ENCODE measurements at regions not wholly inside any gene's neighbourhood (a gene's known extent, or its start where the extent isn't known, plus 50 kb on each side); places are given as distances from the start of the nearest gene placed in this dataset.
"Not testable (repeated sequence)": the region's sequence is repeated elsewhere in the genome, so short reads cannot be mapped to it uniquely, and the experiment has no call there.

DNA sequence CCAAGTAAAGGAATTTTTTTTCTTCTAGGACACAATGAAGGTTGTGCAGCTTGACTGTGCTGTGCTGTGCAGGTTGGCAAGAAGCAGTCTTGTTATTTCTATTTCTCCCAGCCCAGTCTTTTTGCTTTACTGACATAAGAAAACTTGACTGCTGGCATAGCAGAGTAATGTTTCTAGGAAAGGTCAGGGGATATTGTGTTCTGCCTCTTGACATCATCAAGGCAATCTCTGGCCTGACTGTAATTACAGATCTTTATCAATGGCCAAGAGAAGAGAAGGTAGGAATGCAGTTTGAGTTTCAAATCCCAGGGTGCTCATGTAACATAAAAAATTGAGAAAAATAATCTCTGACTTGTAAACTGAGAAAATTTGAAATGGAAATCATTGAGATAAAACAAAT, 226.3 kb upstream of the ADGRL4 start:
- H3K14ac ChIP-seq (ENCODE audit: insufficient read length) = no peak overlapping the region
- H3K18ac ChIP-seq (ENCODE audit: extremely low read depth, low read length) = no peak overlapping the region
- TF ChIP-seq CHD2 (IDR thresholded peaks at IDR 0.05; ENCODE audit: low read length) (no peak), TBP (IDR thresholded peaks at IDR 0.05; ENCODE audit: low read depth, low read length) (no peak), SP4 (IDR thresholded peaks at IDR 0.05; ENCODE audit: low read length) (no peak), KDM4A (IDR thresholded peaks at IDR 0.05; ENCODE audit: low read depth, low read length, severe bottlenecking) (no peak)
- H3K4me3 ChIP-seq (ENCODE audit: extremely low read depth in 1 of 4, insufficient read depth in 2 of 4, low read depth in 3 of 4, low read length in 4 of 4) = no peak overlapping the region
- DNase-seq (ENCODE audit: low read depth in 1 of 2, low spot score in 2 of 2) = no peak
- H3K23me2 ChIP-seq (ENCODE audit: low read depth, low read length) = no peaks in the 10 kb centered on the region
- no peak overlapping the region for H2AK5ac ChIP-seq (ENCODE audit: low read depth, low read length)
- H3K27me3 ChIP-seq (replicated peaks in 1 of 4; ENCODE audit: control insufficient read depth in 3 of 4, extremely low read depth in 1 of 4, insufficient read depth in 3 of 4, low read length in 3 of 4) = no peaks in the 10 kb centered on the region
- H3K4me1 ChIP-seq (replicated peaks in 1 of 4; ENCODE audit: control insufficient read depth in 3 of 4, insufficient read depth in 4 of 4, low read length in 3 of 4) = peaks cover 0 to 8% (median 2%) of the 10 kb centered on the region in 4 experiments; a peak in 3 of 7 replicates
- H2BK20ac ChIP-seq (ENCODE audit: low read length) = no peak overlapping the region
- ChIA-PET POLR2A (ENCODE audit: partially characterized antibody) (no interaction called here), CTCF (ENCODE audit: partially characterized antibody) (no interaction called here)
- H3K79me1 ChIP-seq (ENCODE audit: low read depth, low read length) = no peaks in the 10 kb centered on the region
- H4K20me1 ChIP-seq (replicated peaks in 1 of 2; ENCODE audit: control insufficient read depth in 1 of 2, insufficient read depth in 2 of 2, low read length in 2 of 2) = no peaks in the 10 kb centered on the region
- H2AFZ ChIP-seq (ENCODE audit: low read length) = no peak overlapping the region
- no peak overlapping the region for H3K23ac ChIP-seq (ENCODE audit: insufficient read length)
- H3K79me2 ChIP-seq (ENCODE audit: control insufficient read depth in 1 of 2, insufficient read depth in 2 of 2, low read length in 2 of 2) = no peaks in the 10 kb centered on the region
- no peak overlapping the region for H2BK120ac ChIP-seq (replicated peaks; ENCODE audit: low read depth, low read length)
- no peaks in the 10 kb centered on the region for H3K36me3 ChIP-seq (ENCODE audit: control insufficient read depth in 2 of 4, insufficient read depth in 4 of 4, low read length in 3 of 4)
- H2BK5ac ChIP-seq (ENCODE audit: low read depth, low read length) = no peak overlapping the region
- no peak overlapping the region for H2BK15ac ChIP-seq (ENCODE audit: low read length)
- H3K9ac ChIP-seq (replicated peaks in 1 of 4; ENCODE audit: extremely low read depth in 1 of 4, low read depth in 3 of 4, low read length in 3 of 4) = no peak overlapping the region
- H2BK12ac ChIP-seq (ENCODE audit: low read depth, low read length) = no peak overlapping the region; the same call in 1 of the 2 replicates
- H4K8ac ChIP-seq (ENCODE audit: extremely low read depth, insufficient read depth, low read length) = no peak overlapping the region
- no peak for FAIRE-seq
- H3K4me2 ChIP-seq (ENCODE audit: insufficient read depth in 1 of 2, low read depth in 2 of 2, low read length in 2 of 2) = no peak overlapping the region
- H4K5ac ChIP-seq (ENCODE audit: insufficient read length, low read depth, low read length) = no peak overlapping the region
- H3K9me3 ChIP-seq (ENCODE audit: insufficient read depth in 2 of 2, low read depth in 1 of 2, low read length in 1 of 2) = no peaks in the 10 kb centered on the region
- H3K4ac ChIP-seq (replicated peaks; ENCODE audit: insufficient read length, low read depth, low read length) = no peak overlapping the region
- H3K56ac ChIP-seq (replicated peaks; ENCODE audit: insufficient read length, low read depth, low read length) = no peak overlapping the region
- no peak overlapping the region for H4K91ac ChIP-seq (replicated peaks; ENCODE audit: insufficient read length, low read length)
- H3K27ac ChIP-seq (ENCODE audit: low read depth, low read length) = no peak overlapping the region

GRCh38 chr1:79230751-79231150, 224.2 kb upstream of the ADGRL4 start:
- H4K8ac ChIP-seq (ENCODE audit: extremely low read depth, insufficient read depth, low read length); H2AK5ac ChIP-seq (ENCODE audit: low read depth, low read length); H3K79me2 ChIP-seq (ENCODE audit: control insufficient read depth in 1 of 2, insufficient read depth in 2 of 2, low read length in 2 of 2); H3K27ac ChIP-seq (ENCODE audit: low read depth, low read length); H3K18ac ChIP-seq (ENCODE audit: extremely low read depth, low read length); H3K14ac ChIP-seq (ENCODE audit: insufficient read length); H4K20me1 ChIP-seq (replicated peaks in 1 of 2; ENCODE audit: control insufficient read depth in 1 of 2, insufficient read depth in 2 of 2, low read length in 2 of 2); H3K4me1 ChIP-seq (replicated peaks in 1 of 4; ENCODE audit: control insufficient read depth in 3 of 4, insufficient read depth in 4 of 4, low read length in 3 of 4); H3K23me2 ChIP-seq (ENCODE audit: low read depth, low read length); H3K4ac ChIP-seq (replicated peaks; ENCODE audit: insufficient read length, low read depth, low read length); H2BK120ac ChIP-seq (replicated peaks; ENCODE audit: low read depth, low read length); H3K4me3 ChIP-seq (ENCODE audit: extremely low read depth in 1 of 4, insufficient read depth in 2 of 4, low read depth in 3 of 4, low read length in 4 of 4); H3K79me1 ChIP-seq (ENCODE audit: low read depth, low read length); FAIRE-seq; H2BK12ac ChIP-seq (ENCODE audit: low read depth, low read length); H3K36me3 ChIP-seq (ENCODE audit: control insufficient read depth in 2 of 4, insufficient read depth in 4 of 4, low read length in 3 of 4); H3K9me3 ChIP-seq (ENCODE audit: insufficient read depth in 2 of 2, low read depth in 1 of 2, low read length in 1 of 2); H3K4me2 ChIP-seq (ENCODE audit: insufficient read depth in 1 of 2, low read depth in 2 of 2, low read length in 2 of 2); POLR2A ChIA-PET (ENCODE audit: partially characterized antibody); H3K27me3 ChIP-seq (replicated peaks in 1 of 4; ENCODE audit: control insufficient read depth in 3 of 4, extremely low read depth in 1 of 4, insufficient read depth in 3 of 4, low read length in 3 of 4); DNase-seq (ENCODE audit: low read depth in 1 of 2, low spot score in 2 of 2); H2AFZ ChIP-seq (ENCODE audit: low read length); H3K23ac ChIP-seq (ENCODE audit: insufficient read length); H2BK20ac ChIP-seq (ENCODE audit: low read length); CTCF ChIA-PET (ENCODE audit: partially characterized antibody); H3K9ac ChIP-seq (replicated peaks in 1 of 4; ENCODE audit: extremely low read depth in 1 of 4, low read depth in 3 of 4, low read length in 3 of 4); H2BK15ac ChIP-seq (ENCODE audit: low read length); H4K91ac ChIP-seq (replicated peaks; ENCODE audit: insufficient read length, low read length); H4K5ac ChIP-seq (ENCODE audit: insufficient read length, low read depth, low read length); H2BK5ac ChIP-seq (ENCODE audit: low read depth, low read length); H3K56ac ChIP-seq (replicated peaks; ENCODE audit: insufficient read length, low read depth, low read length): not testable (repeated sequence)
- WGBS, 2 experiments (ENCODE audit: extremely low coverage in 1 of 2, insufficient coverage in 1 of 2, insufficient read length in 1 of 2, insufficient replicate concordance in 2 of 2, low coverage in 1 of 2, low lambda C conversion rate in 2 of 2, missing lambda C conversion rate in 1 of 2) = 90% methylated on average over 4 of the region's 4 CpGs; no CpG with 5 or more reads in 1 of the 2 experiments

Data from H1 (cell line).